GM12864 (cell line): ENCODE measurements at regions not wholly inside any gene's neighbourhood (a gene's known extent, or its start where the extent isn't known, plus 50 kb on each side); places are given as distances from the start of the nearest gene placed in this dataset.
A peak's percentile ranks its signal among the peaks of the same experiment; 100 is the strongest.

Experiments
- DNase-seq: peaks from one replicate; pipeline ENCODE4 v3.0.0-alpha.2; 2011; ENCODE audit warnings: low read depth
- H3K4me3 ChIP-seq: 2 replicates; pipeline ENCODE4 v1.5.1; 2011; ENCODE audit warnings: mild to moderate bottlenecking, low read depth, low read length, control low read depth
- TF ChIP-seq, protein P1 (sequence below): IDR thresholded peaks from 2 replicates; pipeline ENCODE4 v1.5.1; 2011; ENCODE audit warnings: low read depth, mild to moderate bottlenecking, moderate library complexity, low read length, control low read depth, inconsistent platforms; ENCODE audit errors: missing control alignments

DNA sequence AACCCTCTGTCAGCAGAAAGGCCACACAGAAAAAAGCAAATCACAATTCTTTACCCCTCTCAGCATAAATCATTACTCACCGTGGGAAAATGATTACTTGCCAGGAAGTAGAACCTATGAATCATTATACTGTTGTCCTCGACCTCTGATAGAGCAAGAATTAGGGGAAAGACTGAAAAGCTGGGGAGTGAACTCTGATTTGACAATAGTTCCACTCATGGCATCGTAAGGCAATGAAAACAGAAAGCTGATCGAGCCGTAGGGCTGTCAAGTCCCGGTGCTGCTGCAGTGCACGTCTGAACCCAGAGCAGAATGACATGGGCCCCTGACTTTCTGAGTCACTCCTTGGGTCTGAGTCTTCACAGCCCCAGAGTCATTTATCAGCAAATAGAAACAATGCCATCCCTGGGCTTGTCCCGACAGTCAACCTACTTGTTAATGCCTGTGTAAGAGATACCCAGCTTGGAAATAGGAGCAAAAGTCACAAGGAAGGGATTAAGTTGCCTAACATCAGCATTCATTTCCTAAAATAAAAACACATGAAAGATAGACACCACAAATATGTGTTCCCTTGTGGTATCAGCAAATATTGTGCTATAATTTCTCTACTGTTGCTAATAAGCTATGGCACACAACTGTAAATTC is 224.8 kb upstream of the MARCKS start:
- H3K4me3 ChIP-seq: peak overlapping the region; percentile 54
- peak; percentile 81 for DNase-seq
- TF ChIP-seq, protein P1, sequence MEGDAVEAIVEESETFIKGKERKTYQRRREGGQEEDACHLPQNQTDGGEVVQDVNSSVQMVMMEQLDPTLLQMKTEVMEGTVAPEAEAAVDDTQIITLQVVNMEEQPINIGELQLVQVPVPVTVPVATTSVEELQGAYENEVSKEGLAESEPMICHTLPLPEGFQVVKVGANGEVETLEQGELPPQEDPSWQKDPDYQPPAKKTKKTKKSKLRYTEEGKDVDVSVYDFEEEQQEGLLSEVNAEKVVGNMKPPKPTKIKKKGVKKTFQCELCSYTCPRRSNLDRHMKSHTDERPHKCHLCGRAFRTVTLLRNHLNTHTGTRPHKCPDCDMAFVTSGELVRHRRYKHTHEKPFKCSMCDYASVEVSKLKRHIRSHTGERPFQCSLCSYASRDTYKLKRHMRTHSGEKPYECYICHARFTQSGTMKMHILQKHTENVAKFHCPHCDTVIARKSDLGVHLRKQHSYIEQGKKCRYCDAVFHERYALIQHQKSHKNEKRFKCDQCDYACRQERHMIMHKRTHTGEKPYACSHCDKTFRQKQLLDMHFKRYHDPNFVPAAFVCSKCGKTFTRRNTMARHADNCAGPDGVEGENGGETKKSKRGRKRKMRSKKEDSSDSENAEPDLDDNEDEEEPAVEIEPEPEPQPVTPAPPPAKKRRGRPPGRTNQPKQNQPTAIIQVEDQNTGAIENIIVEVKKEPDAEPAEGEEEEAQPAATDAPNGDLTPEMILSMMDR: no peak

DNA sequence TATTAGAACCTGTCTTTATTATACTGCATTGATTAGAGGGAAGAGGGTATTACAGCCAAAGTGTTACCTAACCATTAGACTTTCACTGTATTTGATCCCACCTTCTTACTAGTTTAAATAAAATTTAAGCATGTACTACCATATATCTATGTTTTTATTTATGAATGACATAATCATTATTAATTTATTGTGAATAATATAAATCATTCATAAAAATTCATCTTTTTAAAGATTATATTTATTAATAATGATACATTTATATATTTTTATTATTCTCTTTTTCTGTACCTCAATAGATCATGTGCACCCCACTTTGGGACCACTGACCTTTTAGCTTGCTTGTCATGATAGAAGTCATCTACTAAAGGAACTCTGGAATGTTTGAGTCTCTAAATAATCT is 223.5 kb upstream of the MARCKS start:
- no peak for DNase-seq
- TF ChIP-seq, protein P1: no peak
- no peak overlapping the region for H3K4me3 ChIP-seq

DNA sequence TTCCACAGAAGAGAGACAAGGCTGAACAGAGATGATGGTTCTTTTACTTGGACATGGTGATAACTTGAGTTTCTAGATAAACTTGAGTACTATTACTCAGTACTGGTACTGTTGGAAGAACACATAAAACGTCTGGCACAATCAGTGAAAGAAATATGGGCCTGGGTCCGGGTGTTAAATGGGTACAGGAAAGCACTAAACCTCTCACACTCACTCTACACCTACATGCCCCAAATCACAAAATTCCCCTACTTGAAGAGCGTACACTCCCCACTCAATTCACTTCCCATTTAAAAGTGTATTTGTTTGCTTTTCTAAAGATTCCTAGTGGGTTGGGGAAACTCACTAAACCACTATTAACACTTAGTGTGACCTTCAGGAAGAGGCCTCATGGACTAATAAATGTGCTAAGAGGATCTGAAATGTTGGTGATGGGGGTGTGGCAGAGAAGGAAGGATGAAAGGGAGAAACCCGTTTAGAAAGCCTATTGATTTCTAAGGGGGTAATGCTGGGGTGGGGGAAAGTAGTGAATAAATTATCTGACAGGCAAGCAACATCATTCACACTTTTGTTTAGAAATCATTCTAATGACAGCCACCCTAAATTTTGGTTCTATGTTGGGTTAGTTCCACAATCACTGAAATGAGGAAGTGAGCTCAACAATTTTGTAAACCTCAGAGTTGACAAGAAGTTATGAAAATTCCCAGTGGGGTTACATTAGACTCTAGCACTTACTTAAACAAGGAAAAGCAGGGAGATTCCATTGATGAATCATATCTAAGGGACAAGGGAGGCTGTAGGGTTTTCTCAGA is 222.6 kb upstream of the MARCKS start:
- DNase-seq: peak; percentile 77
- TF ChIP-seq, protein P1: no peak
- H3K4me3 ChIP-seq: no peak overlapping the region

DNA sequence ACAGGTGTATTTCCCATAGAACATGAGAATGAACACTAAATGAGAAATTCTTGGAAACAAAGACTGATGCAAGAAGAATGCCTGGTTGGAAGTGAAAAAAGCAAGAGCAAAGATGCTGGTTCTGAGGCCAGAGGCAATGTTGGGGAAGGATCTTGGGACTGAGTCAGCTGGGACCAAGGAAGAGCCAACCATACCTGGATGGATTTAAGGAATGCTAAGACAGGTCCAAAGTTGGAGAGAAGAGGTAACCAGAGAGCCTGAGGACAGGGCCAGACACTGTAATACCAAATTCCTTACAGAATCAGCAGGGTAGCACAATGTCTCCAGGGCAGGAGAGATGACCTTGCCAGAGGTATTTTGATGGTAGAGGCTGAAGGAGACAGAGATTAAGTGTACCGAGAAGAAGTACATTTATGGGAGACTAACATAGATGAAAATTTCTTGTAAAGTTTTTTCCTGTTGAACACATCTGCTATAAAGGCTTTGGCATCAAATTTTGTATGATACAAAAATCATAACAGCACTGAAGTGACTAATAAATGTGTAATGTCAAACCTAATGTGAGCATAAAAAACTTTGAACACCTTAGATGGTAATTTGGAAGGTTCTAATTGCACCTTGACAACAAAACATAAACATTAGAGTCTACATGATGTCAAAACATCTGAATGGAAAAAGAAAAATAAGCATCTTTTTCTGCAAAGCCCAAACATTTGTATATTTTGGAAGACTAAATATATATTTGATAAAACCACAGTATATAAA is 221.7 kb upstream of the MARCKS start:
- no peak for DNase-seq
- TF ChIP-seq, protein P1: no peak
- H3K4me3 ChIP-seq: no peak overlapping the region

DNA sequence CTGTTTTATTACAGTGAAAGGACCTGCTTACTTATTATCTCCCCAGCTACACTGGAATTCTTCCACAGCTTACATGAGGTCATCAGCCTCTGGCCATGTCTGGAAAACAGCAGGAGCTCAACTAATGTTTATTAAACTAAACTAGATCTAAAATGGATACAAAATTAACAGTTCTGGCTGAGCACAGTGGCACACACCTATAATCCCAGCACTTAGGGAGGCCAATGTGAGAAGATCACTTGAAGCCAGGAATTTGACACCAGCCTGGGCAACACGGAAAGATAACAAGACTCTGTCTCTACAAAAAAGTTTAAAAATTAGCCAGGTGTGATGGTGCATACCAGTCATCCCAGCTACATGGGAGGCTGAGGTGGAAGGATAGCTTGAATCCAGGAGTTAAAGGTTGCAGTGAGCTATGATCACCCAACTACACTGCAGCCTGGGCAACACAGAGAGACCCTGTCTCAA is 220.8 kb upstream of the MARCKS start:
- no peak for DNase-seq
- TF ChIP-seq, protein P1: no peak
- H3K4me3 ChIP-seq: no peak overlapping the region

DNA sequence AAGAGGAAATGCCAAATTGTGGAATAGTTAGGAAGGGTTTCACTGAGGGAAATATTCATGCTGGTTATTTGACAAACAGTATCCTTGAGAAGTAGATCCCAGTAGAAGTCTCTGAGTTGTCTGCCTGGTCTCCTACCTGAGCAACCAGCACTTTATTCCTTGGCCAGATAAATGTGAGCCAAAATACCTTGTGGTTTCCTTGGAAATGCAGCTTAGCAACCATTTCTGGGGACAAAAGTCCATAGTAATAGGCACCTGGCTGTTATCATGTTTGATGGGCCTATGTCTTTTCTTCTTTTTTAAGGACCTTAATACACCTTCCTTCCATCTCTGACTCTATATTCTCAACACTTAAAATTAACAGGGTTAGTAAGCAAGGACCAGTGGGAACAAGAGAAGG is 217.1 kb upstream of the MARCKS start:
- TF ChIP-seq, protein P1: no peak
- no peak for DNase-seq
- H3K4me3 ChIP-seq: no peak overlapping the region
